ENCODE measurements at regions not wholly inside any gene's neighbourhood (a gene's known extent, or its start where the extent isn't known, plus 50 kb on each side); places are given as distances from the start of the nearest gene placed in this dataset.

- Histone ChIP-seq H3K9ac (ENCODE audit: insufficient read depth, low read length, poor library complexity, severe bottlenecking) (no peak overlapping the region), H3K9me3 (replicated peaks in 1 of 2; ENCODE audit: control insufficient read depth in 1 of 2, insufficient read depth in 1 of 2, low read length in 2 of 2) (peaks cover 0 to 3% of the 10 kb centered on the region in 2 donors), H3K4me1 (ENCODE audit: control insufficient read depth in 1 of 2, insufficient read depth in 2 of 2, low read length in 2 of 2) (no peaks in the 10 kb centered on the region), H3K4me2 (replicated peaks; ENCODE audit: extremely low read depth, low read length, poor library complexity, severe bottlenecking) (no peak overlapping the region), H3K36me3 (replicated peaks in 1 of 2; ENCODE audit: control insufficient read depth in 1 of 2, insufficient read depth in 2 of 2, low read length in 2 of 2) (no peaks in the 10 kb centered on the region), H3K79me2 (ENCODE audit: insufficient read depth, low read length) (no peaks in the 10 kb centered on the region), H3K27me3 (ENCODE audit: control insufficient read depth in 2 of 2, insufficient read depth in 2 of 2, low read length in 2 of 2) (no peaks in the 10 kb centered on the region), H3K27ac (ENCODE audit: low read depth in 1 of 2, low read length in 2 of 2) (no peak overlapping the region), H3K4me3 (replicated peaks in 1 of 3; ENCODE audit: low read depth in 2 of 3, low read length in 3 of 3) (no peak overlapping the region), H2AFZ (ENCODE audit: insufficient read depth, low read depth, low read length, poor library complexity, severe bottlenecking) (no peak overlapping the region), H4K20me1 (ENCODE audit: insufficient read depth, low read length) (no peaks in the 10 kb centered on the region)
- WGBS (ENCODE audit: insufficient coverage), result 66% methylated on average over 8 of the region's 8 CpGs
- TF ChIP-seq CTCF (IDR thresholded peaks at IDR 0.05), result no peak
- Mint-ChIP-seq H3K27ac (no peak overlapping the region), H3K9me3 (peaks cover 0 to 12% (median 2%) of the 10 kb centered on the region in 7 donors), H3K4me1 (no peaks in the 10 kb centered on the region), H3K4me3 (no peak overlapping the region), H3K27me3 (ENCODE audit: low read depth in 3 of 3) (peaks cover 2% of the 10 kb centered on the region in 3 donors), H3K36me3 (no peaks in the 10 kb centered on the region)
- intact Hi-C loops (cut with micrococcal nuclease), result no loop called here
- no peak for DNase-seq
Observed at GRCh38 chr4:24137671-24138601, 248.1 kb upstream of the PPARGC1A start.

- no peaks in the 10 kb centered on the region for H3K36me3 Mint-ChIP-seq
- H3K27me3 ChIP-seq (ENCODE audit: control insufficient read depth in 2 of 2, insufficient read depth in 2 of 2, low read length in 2 of 2), result no peaks in the 10 kb centered on the region
- no peaks in the 10 kb centered on the region for H3K79me2 ChIP-seq (ENCODE audit: insufficient read depth, low read length)
- H3K36me3 ChIP-seq (replicated peaks in 1 of 2; ENCODE audit: control insufficient read depth in 1 of 2, insufficient read depth in 2 of 2, low read length in 2 of 2), result no peaks in the 10 kb centered on the region
- no peak overlapping the region for H3K9ac ChIP-seq (ENCODE audit: insufficient read depth, low read length, poor library complexity, severe bottlenecking)
- intact Hi-C loops (cut with micrococcal nuclease), result no loop called here
- no peak overlapping the region for H3K4me2 ChIP-seq (replicated peaks; ENCODE audit: extremely low read depth, low read length, poor library complexity, severe bottlenecking)
- H2AFZ ChIP-seq (ENCODE audit: insufficient read depth, low read depth, low read length, poor library complexity, severe bottlenecking), result no peak overlapping the region
- H3K9me3 Mint-ChIP-seq, result peaks cover 0 to 6% (median 3%) of the 10 kb centered on the region in 7 donors
- H3K4me3 ChIP-seq (replicated peaks in 1 of 3; ENCODE audit: low read depth in 2 of 3, low read length in 3 of 3), result no peak overlapping the region
- no peak overlapping the region for H3K27ac Mint-ChIP-seq
- H4K20me1 ChIP-seq (ENCODE audit: insufficient read depth, low read length), result no peaks in the 10 kb centered on the region
- WGBS (ENCODE audit: insufficient coverage), result 71% methylated on average over 2 of the region's 8 CpGs
- H3K4me1 ChIP-seq (ENCODE audit: control insufficient read depth in 1 of 2, insufficient read depth in 2 of 2, low read length in 2 of 2), result no peaks in the 10 kb centered on the region
- peaks cover 2% of the 10 kb centered on the region in 3 donors for H3K27me3 Mint-ChIP-seq (ENCODE audit: low read depth in 3 of 3)
- H3K4me1 Mint-ChIP-seq, result no peaks in the 10 kb centered on the region
- no peak for TF ChIP-seq CTCF (IDR thresholded peaks at IDR 0.05)
- no peak overlapping the region for H3K27ac ChIP-seq (ENCODE audit: low read depth in 1 of 2, low read length in 2 of 2)
- no peak for DNase-seq
- H3K4me3 Mint-ChIP-seq, result no peak overlapping the region
- H3K9me3 ChIP-seq (replicated peaks in 1 of 2; ENCODE audit: control insufficient read depth in 1 of 2, insufficient read depth in 1 of 2, low read length in 2 of 2), result no peaks in the 10 kb centered on the region
Observed at GRCh38 chr4:24131954-24132673, 242.3 kb upstream of the PPARGC1A start.

Measured in CD14-positive monocyte (primary cell).